ENCODE measurements at regions not wholly inside any gene's neighbourhood (a gene's known extent, or its start where the extent isn't known, plus 50 kb on each side); places are given as distances from the start of the nearest gene placed in this dataset.

DNA sequence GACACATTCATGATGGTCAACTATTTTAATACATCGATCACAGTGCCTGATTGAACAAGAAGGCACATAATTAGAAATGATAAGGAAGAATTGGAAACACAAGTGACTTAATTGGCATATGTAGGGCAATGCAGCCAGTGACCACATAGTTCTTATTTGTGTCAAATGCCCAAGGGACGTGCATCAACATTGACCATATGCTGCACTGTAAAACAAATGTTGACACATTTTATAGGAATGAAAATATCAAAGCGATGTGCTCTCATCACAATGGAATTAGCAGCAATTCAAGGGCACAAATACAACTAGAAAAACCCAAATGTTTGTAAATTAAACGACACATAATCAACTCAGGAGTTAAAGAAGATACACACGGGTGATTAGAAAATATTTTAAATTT lies 948.3 kb upstream of the PRKX start:
- TF ChIP-seq, protein P1, sequence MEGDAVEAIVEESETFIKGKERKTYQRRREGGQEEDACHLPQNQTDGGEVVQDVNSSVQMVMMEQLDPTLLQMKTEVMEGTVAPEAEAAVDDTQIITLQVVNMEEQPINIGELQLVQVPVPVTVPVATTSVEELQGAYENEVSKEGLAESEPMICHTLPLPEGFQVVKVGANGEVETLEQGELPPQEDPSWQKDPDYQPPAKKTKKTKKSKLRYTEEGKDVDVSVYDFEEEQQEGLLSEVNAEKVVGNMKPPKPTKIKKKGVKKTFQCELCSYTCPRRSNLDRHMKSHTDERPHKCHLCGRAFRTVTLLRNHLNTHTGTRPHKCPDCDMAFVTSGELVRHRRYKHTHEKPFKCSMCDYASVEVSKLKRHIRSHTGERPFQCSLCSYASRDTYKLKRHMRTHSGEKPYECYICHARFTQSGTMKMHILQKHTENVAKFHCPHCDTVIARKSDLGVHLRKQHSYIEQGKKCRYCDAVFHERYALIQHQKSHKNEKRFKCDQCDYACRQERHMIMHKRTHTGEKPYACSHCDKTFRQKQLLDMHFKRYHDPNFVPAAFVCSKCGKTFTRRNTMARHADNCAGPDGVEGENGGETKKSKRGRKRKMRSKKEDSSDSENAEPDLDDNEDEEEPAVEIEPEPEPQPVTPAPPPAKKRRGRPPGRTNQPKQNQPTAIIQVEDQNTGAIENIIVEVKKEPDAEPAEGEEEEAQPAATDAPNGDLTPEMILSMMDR (IDR thresholded peaks at IDR 0.05): no peak
- TF ChIP-seq POLR2A (IDR thresholded peaks at IDR 0.05): no peak
